ENCODE measurements at regions not wholly inside any gene's neighbourhood (a gene's known extent, or its start where the extent isn't known, plus 50 kb on each side); places are given as distances from the start of the nearest gene placed in this dataset.

DNA sequence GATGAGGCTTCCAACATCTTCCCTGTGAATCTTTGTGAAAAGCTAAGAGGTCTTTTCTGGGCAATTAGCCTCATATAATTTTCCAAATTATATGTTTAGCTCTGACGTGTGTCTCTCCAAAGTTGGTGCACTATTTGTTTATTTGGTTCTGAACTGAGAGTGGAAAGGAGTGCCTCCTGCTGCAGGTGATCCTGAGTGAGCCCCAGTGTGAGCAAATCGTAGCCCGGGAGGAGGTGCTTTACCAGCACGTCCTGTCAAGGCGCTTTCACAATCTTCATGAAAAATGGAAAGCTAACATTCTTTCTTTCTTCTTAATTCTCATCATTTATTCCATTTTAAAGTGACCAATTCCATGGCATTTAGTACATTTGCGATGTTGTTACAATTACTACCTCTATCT is 231.9 kb downstream of the BMP2 start:
- H3K27ac ChIP-seq (ENCODE audit: low read depth in 1 of 2, low read length in 2 of 2): no peak overlapping the region

More for the DNA sequence above, 231.9 kb downstream of the BMP2 start:
- H3K9me3 ChIP-seq (ENCODE audit: control insufficient read depth in 4 of 4, low read length in 3 of 4): no peaks in the 10 kb centered on the region
- H3K36me3 ChIP-seq (ENCODE audit: control insufficient read depth in 4 of 4, insufficient read depth in 3 of 4, low read depth in 1 of 4, low read length in 3 of 4): no peaks in the 10 kb centered on the region
- H3K4me1 ChIP-seq (ENCODE audit: control insufficient read depth in 4 of 4, insufficient read depth in 4 of 4, low read length in 3 of 4): no peaks in the 10 kb centered on the region
- no peak overlapping the region for H3K9ac ChIP-seq (ENCODE audit: low read depth in 1 of 2, low read length in 2 of 2)
- TF ChIP-seq HNF4G (IDR thresholded peaks at IDR 0.05) (no peak), FOXA1 (IDR thresholded peaks at IDR 0.05) (no peak), JUND (IDR thresholded peaks at IDR 0.05) (no peak), HNF4A (conservative IDR thresholded peaks at IDR 0.05) (no peak), YY1 (IDR thresholded peaks at IDR 0.05) (no peak), EGR1 (IDR thresholded peaks at IDR 0.05; ENCODE audit: low read depth in 2 of 2) (no peak), TAF1 (conservative IDR thresholded peaks at IDR 0.05) (no peak), SP1 (IDR thresholded peaks at IDR 0.05) (no peak), FOXA2 (IDR thresholded peaks at IDR 0.05) (no peak), GABPA (IDR thresholded peaks at IDR 0.05 in 1 of 2, conservative IDR thresholded peaks at IDR 0.05 in 1 of 2) (no peak), NR2F2 (IDR thresholded peaks at IDR 0.05) (no peak), RXRA (IDR thresholded peaks at IDR 0.05) (no peak), RAD21 (IDR thresholded peaks at IDR 0.05) (no peak)
- TF ChIP-seq, protein P1, sequence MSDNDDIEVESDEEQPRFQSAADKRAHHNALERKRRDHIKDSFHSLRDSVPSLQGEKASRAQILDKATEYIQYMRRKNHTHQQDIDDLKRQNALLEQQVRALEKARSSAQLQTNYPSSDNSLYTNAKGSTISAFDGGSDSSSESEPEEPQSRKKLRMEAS (IDR thresholded peaks at IDR 0.05): no peak
- TF ChIP-seq, protein P2, sequence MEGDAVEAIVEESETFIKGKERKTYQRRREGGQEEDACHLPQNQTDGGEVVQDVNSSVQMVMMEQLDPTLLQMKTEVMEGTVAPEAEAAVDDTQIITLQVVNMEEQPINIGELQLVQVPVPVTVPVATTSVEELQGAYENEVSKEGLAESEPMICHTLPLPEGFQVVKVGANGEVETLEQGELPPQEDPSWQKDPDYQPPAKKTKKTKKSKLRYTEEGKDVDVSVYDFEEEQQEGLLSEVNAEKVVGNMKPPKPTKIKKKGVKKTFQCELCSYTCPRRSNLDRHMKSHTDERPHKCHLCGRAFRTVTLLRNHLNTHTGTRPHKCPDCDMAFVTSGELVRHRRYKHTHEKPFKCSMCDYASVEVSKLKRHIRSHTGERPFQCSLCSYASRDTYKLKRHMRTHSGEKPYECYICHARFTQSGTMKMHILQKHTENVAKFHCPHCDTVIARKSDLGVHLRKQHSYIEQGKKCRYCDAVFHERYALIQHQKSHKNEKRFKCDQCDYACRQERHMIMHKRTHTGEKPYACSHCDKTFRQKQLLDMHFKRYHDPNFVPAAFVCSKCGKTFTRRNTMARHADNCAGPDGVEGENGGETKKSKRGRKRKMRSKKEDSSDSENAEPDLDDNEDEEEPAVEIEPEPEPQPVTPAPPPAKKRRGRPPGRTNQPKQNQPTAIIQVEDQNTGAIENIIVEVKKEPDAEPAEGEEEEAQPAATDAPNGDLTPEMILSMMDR (IDR thresholded peaks at IDR 0.05; ENCODE audit: low read depth, low read length, missing input control): no peak
- TF ChIP-seq, protein P3, sequence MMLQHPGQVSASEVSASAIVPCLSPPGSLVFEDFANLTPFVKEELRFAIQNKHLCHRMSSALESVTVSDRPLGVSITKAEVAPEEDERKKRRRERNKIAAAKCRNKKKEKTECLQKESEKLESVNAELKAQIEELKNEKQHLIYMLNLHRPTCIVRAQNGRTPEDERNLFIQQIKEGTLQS (IDR thresholded peaks at IDR 0.05): no peak
- TF ChIP-seq, protein P4, sequence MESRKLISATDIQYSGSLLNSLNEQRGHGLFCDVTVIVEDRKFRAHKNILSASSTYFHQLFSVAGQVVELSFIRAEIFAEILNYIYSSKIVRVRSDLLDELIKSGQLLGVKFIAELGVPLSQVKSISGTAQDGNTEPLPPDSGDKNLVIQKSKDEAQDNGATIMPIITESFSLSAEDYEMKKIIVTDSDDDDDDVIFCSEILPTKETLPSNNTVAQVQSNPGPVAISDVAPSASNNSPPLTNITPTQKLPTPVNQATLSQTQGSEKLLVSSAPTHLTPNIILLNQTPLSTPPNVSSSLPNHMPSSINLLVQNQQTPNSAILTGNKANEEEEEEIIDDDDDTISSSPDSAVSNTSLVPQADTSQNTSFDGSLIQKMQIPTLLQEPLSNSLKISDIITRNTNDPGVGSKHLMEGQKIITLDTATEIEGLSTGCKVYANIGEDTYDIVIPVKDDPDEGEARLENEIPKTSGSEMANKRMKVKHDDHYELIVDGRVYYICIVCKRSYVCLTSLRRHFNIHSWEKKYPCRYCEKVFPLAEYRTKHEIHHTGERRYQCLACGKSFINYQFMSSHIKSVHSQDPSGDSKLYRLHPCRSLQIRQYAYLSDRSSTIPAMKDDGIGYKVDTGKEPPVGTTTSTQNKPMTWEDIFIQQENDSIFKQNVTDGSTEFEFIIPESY (IDR thresholded peaks at IDR 0.05): no peak
- TF ChIP-seq, protein P5, sequence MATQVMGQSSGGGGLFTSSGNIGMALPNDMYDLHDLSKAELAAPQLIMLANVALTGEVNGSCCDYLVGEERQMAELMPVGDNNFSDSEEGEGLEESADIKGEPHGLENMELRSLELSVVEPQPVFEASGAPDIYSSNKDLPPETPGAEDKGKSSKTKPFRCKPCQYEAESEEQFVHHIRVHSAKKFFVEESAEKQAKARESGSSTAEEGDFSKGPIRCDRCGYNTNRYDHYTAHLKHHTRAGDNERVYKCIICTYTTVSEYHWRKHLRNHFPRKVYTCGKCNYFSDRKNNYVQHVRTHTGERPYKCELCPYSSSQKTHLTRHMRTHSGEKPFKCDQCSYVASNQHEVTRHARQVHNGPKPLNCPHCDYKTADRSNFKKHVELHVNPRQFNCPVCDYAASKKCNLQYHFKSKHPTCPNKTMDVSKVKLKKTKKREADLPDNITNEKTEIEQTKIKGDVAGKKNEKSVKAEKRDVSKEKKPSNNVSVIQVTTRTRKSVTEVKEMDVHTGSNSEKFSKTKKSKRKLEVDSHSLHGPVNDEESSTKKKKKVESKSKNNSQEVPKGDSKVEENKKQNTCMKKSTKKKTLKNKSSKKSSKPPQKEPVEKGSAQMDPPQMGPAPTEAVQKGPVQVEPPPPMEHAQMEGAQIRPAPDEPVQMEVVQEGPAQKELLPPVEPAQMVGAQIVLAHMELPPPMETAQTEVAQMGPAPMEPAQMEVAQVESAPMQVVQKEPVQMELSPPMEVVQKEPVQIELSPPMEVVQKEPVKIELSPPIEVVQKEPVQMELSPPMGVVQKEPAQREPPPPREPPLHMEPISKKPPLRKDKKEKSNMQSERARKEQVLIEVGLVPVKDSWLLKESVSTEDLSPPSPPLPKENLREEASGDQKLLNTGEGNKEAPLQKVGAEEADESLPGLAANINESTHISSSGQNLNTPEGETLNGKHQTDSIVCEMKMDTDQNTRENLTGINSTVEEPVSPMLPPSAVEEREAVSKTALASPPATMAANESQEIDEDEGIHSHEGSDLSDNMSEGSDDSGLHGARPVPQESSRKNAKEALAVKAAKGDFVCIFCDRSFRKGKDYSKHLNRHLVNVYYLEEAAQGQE (IDR thresholded peaks at IDR 0.05): no peak
- no peak for DNase-seq (ENCODE audit: low spot score)
- WGBS: 70% methylated on average over 6 of the region's 6 CpGs
- peaks cover 0 to 3% (median 0%) of the 10 kb centered on the region in 4 donors for H3K27me3 ChIP-seq (ENCODE audit: control insufficient read depth in 4 of 4, insufficient read depth in 4 of 4, low read length in 3 of 4)
- no peak overlapping the region for H3K4me3 ChIP-seq (ENCODE audit: low read depth in 1 of 3, low read length in 3 of 3)

All from liver (tissue), 8 donors.